Lower leg skin (tissue), 3 donors: ENCODE measurements at regions not wholly inside any gene's neighbourhood (a gene's known extent, or its start where the extent isn't known, plus 50 kb on each side); places are given as distances from the start of the nearest gene placed in this dataset.

Experiments used
- POLR2A ChIP-seq, 2 donors: fragments of 450-650 bp; IDR thresholded peaks; one replicate each; pipeline ENCODE4 v1.6.1; 2016 to 2017; ENCODE audit warnings: antibody characterized with exemption in 2 of 2, mild to moderate bottlenecking in 1 of 2, moderate library complexity in 1 of 2
- TF ChIP-seq, protein P1 (sequence below), 3 donors: fragments of 450-650 bp; IDR thresholded peaks; one replicate each; pipeline ENCODE4 v1.5.1; 2016; ENCODE audit warnings: antibody characterized with exemption in 3 of 3, mild to moderate bottlenecking in 3 of 3, moderate library complexity in 2 of 3

DNA sequence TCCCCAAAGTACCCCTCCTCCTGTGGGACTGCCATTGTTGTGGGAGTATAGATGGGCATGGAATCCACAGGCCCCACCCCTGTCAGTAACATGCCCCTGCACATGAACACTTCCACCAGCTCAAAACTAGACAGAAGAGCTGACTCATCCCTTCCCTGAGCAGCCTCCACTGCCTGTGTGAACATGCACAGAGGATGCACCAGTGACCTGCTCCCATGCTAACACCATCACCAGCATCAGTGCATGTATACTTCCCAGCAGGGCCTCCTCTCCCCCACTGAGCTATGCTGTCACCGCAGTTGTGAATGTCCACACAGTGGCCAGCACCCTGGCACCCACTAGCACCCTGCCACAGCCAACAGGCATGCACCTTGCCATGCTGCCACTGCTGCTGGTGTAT lies 939.8 kb downstream of the EFNA5 start:
- no peak for TF ChIP-seq POLR2A (IDR thresholded peaks at IDR 0.05)
- TF ChIP-seq, protein P1, sequence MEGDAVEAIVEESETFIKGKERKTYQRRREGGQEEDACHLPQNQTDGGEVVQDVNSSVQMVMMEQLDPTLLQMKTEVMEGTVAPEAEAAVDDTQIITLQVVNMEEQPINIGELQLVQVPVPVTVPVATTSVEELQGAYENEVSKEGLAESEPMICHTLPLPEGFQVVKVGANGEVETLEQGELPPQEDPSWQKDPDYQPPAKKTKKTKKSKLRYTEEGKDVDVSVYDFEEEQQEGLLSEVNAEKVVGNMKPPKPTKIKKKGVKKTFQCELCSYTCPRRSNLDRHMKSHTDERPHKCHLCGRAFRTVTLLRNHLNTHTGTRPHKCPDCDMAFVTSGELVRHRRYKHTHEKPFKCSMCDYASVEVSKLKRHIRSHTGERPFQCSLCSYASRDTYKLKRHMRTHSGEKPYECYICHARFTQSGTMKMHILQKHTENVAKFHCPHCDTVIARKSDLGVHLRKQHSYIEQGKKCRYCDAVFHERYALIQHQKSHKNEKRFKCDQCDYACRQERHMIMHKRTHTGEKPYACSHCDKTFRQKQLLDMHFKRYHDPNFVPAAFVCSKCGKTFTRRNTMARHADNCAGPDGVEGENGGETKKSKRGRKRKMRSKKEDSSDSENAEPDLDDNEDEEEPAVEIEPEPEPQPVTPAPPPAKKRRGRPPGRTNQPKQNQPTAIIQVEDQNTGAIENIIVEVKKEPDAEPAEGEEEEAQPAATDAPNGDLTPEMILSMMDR (IDR thresholded peaks at IDR 0.05), result no peak
